Endodermal cell (in vitro differentiated cells): ENCODE measurements at regions not wholly inside any gene's neighbourhood (a gene's known extent, or its start where the extent isn't known, plus 50 kb on each side); places are given as distances from the start of the nearest gene placed in this dataset.

Experiments used
- DNase-seq: peaks from one replicate; pipeline ENCODE4 v3.0.0-alpha.2; 2017
- H3K27ac ChIP-seq: 2 replicates; pipeline ENCODE4 v1.5.1; 2013; ENCODE audit warnings: mild to moderate bottlenecking, low read depth, low read length, moderate library complexity
- H3K27me3 ChIP-seq: 2 replicates; pipeline ENCODE4 v1.6.1; 2013; ENCODE audit warnings: mild to moderate bottlenecking, low read length, moderate library complexity; ENCODE audit not compliant: insufficient read depth, control insufficient read depth, poor library complexity, severe bottlenecking
- H3K36me3 ChIP-seq: 2 replicates; pipeline ENCODE4 v1.7.0; 2013; ENCODE audit warnings: mild to moderate bottlenecking, low read length, moderate library complexity; ENCODE audit not compliant: control insufficient read depth, insufficient read depth
- H3K4me1 ChIP-seq: one replicate; pipeline ENCODE4 v1.7.0; 2013; ENCODE audit warnings: low read length; ENCODE audit not compliant: control insufficient read depth, insufficient read depth
- H3K4me3 ChIP-seq: 2 replicates; pipeline ENCODE4 v1.5.1; 2013; ENCODE audit warnings: mild to moderate bottlenecking, low read length, moderate library complexity
- H3K9ac ChIP-seq: 2 replicates; pipeline ENCODE4 v1.6.1; 2013; ENCODE audit warnings: mild to moderate bottlenecking, low read length, moderate library complexity; ENCODE audit not compliant: poor library complexity, severe bottlenecking; ENCODE audit errors: extremely low read depth
- H3K9me3 ChIP-seq: 2 replicates; pipeline ENCODE4 v1.6.1; 2013; ENCODE audit warnings: mild to moderate bottlenecking, low read length, moderate library complexity; ENCODE audit not compliant: control insufficient read depth
- H3K27ac Mint-ChIP-seq: 2 replicates; pipeline ENCODE4 v1.8.0; 2020; ENCODE audit warnings: mixed read lengths
- H3K27me3 Mint-ChIP-seq: 2 replicates; pipeline ENCODE4 v1.8.0; 2021; ENCODE audit warnings: mild to moderate bottlenecking, mixed read lengths; ENCODE audit not compliant: insufficient read depth
- H3K36me3 Mint-ChIP-seq: 2 replicates; pipeline ENCODE4 v1.8.0; 2020; ENCODE audit warnings: low read depth, mixed read lengths
- H3K4me1 Mint-ChIP-seq: 2 replicates; pipeline ENCODE4 v1.8.0; 2020; ENCODE audit warnings: mixed read lengths
- H3K4me3 Mint-ChIP-seq: 2 replicates; pipeline ENCODE4 v1.8.0; 2020; ENCODE audit warnings: mild to moderate bottlenecking, moderate library complexity, mixed read lengths
- H3K9me3 Mint-ChIP-seq: 2 replicates; pipeline ENCODE4 v1.8.0; 2020; ENCODE audit warnings: mild to moderate bottlenecking, mixed read lengths
- CTCF ChIP-seq: fragments of 200-600 bp; sonication (generic); conservative IDR thresholded peaks from 2 replicates; pipeline ENCODE4 v1.5.0; 2021; ENCODE audit warnings: antibody characterized with exemption, mild to moderate bottlenecking
- WGBS, 2 experiments: methylation state at CpG; one replicate each; pipeline versions ENCODE4 v1.1.5 to v1.1.7; 2013; ENCODE audit warnings: missing lambda C conversion rate in 2 of 2, mixed read lengths in 1 of 2; ENCODE audit not compliant: insufficient coverage in 1 of 2, insufficient read length in 1 of 2; 5-methylcytosine and 5-hydroxymethylcytosine counted together

- H3K27me3 Mint-ChIP-seq = no peaks in the 10 kb centered on the region
- no peaks in the 10 kb centered on the region for H3K27me3 ChIP-seq
- no peaks in the 10 kb centered on the region for H3K4me1 ChIP-seq
- no peak overlapping the region for H3K9ac ChIP-seq
- WGBS, 2 experiments = 80 to 92% methylated on average over 2 to 4 of the region's 4 CpGs
- no peaks in the 10 kb centered on the region for H3K9me3 Mint-ChIP-seq
- no peak overlapping the region for H3K27ac ChIP-seq
- TF ChIP-seq CTCF = no peak
- H3K4me3 ChIP-seq = no peak overlapping the region
- no peak overlapping the region for H3K4me3 Mint-ChIP-seq
- DNase-seq = no peak
- no peak overlapping the region for H3K27ac Mint-ChIP-seq
- H3K9me3 ChIP-seq = no peaks in the 10 kb centered on the region
- no peaks in the 10 kb centered on the region for H3K4me1 Mint-ChIP-seq
- no peaks in the 10 kb centered on the region for H3K36me3 Mint-ChIP-seq
- no peaks in the 10 kb centered on the region for H3K36me3 ChIP-seq
Observed at GRCh38 chr6:74069089-74069581, 373.1 kb downstream of the CD109 start.

GRCh38 chr6:74066168-74066871 lies 370.3 kb downstream of the CD109 start:
- H3K36me3 Mint-ChIP-seq = no peaks in the 10 kb centered on the region

GRCh38 chr6:74065705-74066104 lies 369.7 kb downstream of the CD109 start:
- no peaks in the 10 kb centered on the region for H3K4me1 Mint-ChIP-seq
- no peak for TF ChIP-seq CTCF
- Histone ChIP-seq H3K27ac (no peak overlapping the region), H3K9ac (no peak overlapping the region), H3K4me1 (no peaks in the 10 kb centered on the region), H3K4me3 (no peak overlapping the region), H3K36me3 (no peaks in the 10 kb centered on the region), H3K27me3 (no peaks in the 10 kb centered on the region), H3K9me3 (no peaks in the 10 kb centered on the region)
- H3K4me3 Mint-ChIP-seq = no peak overlapping the region
- 84% methylated on average over 1 of the region's 1 CpG; no CpG with 5 or more reads in 1 of the 2 experiments for WGBS, 2 experiments
- H3K27me3 Mint-ChIP-seq = no peaks in the 10 kb centered on the region
- H3K27ac Mint-ChIP-seq = no peak overlapping the region
- no peak for DNase-seq
- no peaks in the 10 kb centered on the region for H3K9me3 Mint-ChIP-seq
- no peaks in the 10 kb centered on the region for H3K36me3 Mint-ChIP-seq

More at GRCh38 chr6:74066168-74066871, 370.3 kb downstream of the CD109 start:
- Histone ChIP-seq H3K4me1 (no peaks in the 10 kb centered on the region), H3K27ac (no peak overlapping the region), H3K27me3 (no peaks in the 10 kb centered on the region), H3K4me3 (no peak overlapping the region), H3K9ac (no peak overlapping the region), H3K36me3 (no peaks in the 10 kb centered on the region), H3K9me3 (no peaks in the 10 kb centered on the region)
- no peaks in the 10 kb centered on the region for H3K9me3 Mint-ChIP-seq
- no peak for DNase-seq
- H3K4me3 Mint-ChIP-seq = no peak overlapping the region
- H3K4me1 Mint-ChIP-seq = no peaks in the 10 kb centered on the region
- 92% methylated on average over 6 to 10 of the region's 10 CpGs for WGBS, 2 experiments
- H3K27ac Mint-ChIP-seq = no peak overlapping the region
- no peak for TF ChIP-seq CTCF
- H3K27me3 Mint-ChIP-seq = no peaks in the 10 kb centered on the region
